ENCODE measurements at regions not wholly inside any gene's neighbourhood (a gene's known extent, or its start where the extent isn't known, plus 50 kb on each side); places are given as distances from the start of the nearest gene placed in this dataset.

DNA sequence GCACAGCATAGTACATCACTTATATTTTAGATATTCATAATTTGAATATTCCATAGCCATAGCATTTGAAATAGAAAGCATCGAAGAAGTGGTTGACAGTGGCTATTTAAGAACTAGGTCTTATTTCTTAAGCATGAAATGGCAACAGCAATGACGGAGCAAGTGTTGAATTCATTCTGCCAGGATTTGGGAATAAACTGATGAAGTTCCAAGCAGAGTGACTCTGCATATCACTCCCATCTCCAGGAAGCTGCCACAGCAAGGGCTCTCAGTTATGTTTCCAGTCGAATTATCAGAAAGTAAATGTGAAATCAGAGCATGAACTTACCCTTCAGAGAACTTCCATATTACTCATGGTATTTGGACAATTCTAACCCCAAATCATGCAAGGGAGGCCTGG is 208.1 kb downstream of the IKZF2 start:
- TF ChIP-seq CTCF (IDR thresholded peaks at IDR 0.05) (no peak), POLR2A (IDR thresholded peaks at IDR 0.05; ENCODE audit: low read depth) (no peak), EP300 (IDR thresholded peaks at IDR 0.05) (no peak), POLR2AphosphoS5 (IDR thresholded peaks at IDR 0.05) (no peak)
